HCT116 (cell line): ENCODE measurements at regions not wholly inside any gene's neighbourhood (a gene's known extent, or its start where the extent isn't known, plus 50 kb on each side); places are given as distances from the start of the nearest gene placed in this dataset.
"Not testable (repeated sequence)": the region's sequence is repeated elsewhere in the genome, so short reads cannot be mapped to it uniquely, and the experiment has no call there.

ENCODE experiments used
- ATAC-seq: fragments of 200-7000 bp; cut with Tn5 transposase; 2 replicates; pipeline ENCODE4 v1.9.1; 2020; ENCODE audit warnings: mild to moderate bottlenecking, moderate library complexity
- BruUV-seq: library from RNA; stranded (reverse); fragments of 400-500 nt; replicated peaks from 2 replicates; lab custom pipeline; 2021; lab: Mats Ljungman, UMichigan
- CTCF ChIA-PET: fragments of 300-600 bp; sonication (Branson Sonifier 250); formaldehyde crosslinking; loops from one replicate; lab custom pipeline; 2021; ENCODE audit warnings: antibody characterized with exemption; lab: Charles Lee
- POLR2A ChIA-PET: fragments of 300-600, 350-600 bp; sonication (Branson Sonifier 250); formaldehyde crosslinking; loops from one replicate; lab custom pipeline; 2021; ENCODE audit warnings: antibody characterized with exemption; lab: Charles Lee
- RAD21 ChIA-PET, 2 experiments: fragments of 300-600 bp; sonication (Branson Sonifier 250); formaldehyde crosslinking; loops; one replicate each; lab custom pipeline; 2023; ENCODE audit warnings: low total read pairs in 2 of 2; ENCODE audit not compliant: uncharacterized antibody in 2 of 2, unreplicated experiment in 2 of 2, low non-redundant PET in 1 of 2; lab: Charles Lee
- DNase-seq: peaks from one replicate; pipeline ENCODE4 v3.0.0-alpha.2; 2010; ENCODE audit warnings: low read depth, low spot score
- H2AFZ ChIP-seq: fragments of 200-600 bp; shearing (Covaris generic), sonication (generic); 2 replicates; pipeline ENCODE4 v1.6.1; 2017; ENCODE audit warnings: low read depth, mixed run types, mixed read lengths, antibody characterized with exemption, low read length; ENCODE audit not compliant: poor library complexity, severe bottlenecking
- H3K27ac ChIP-seq: 2 replicates; pipeline ENCODE4 v1.5.1; 2012; ENCODE audit warnings: low read depth, low read length
- H3K27me3 ChIP-seq: fragments of 200-600 bp; sonication (generic); 2 replicates; pipeline ENCODE4 v1.6.1; 2016; ENCODE audit warnings: mixed run types, low read length, mixed read lengths; ENCODE audit not compliant: insufficient read depth
- H3K36me3 ChIP-seq, 2 experiments: fragments of 200-500 bp in 1 of 2; fragments of 200-600 bp in 1 of 2; sonication (Bioruptor generic) in 1 of 2; sonication (generic) in 1 of 2; 2 replicates each; pipeline versions ENCODE4 v1.5.1 to v1.6.1; 2014 to 2016; ENCODE audit warnings: low read length in 2 of 2, inconsistent platforms in 1 of 2, mixed read lengths in 1 of 2, mixed run types in 1 of 2; ENCODE audit not compliant: insufficient read depth in 2 of 2, control insufficient read depth in 1 of 2
- H3K4me1 ChIP-seq, 2 experiments: fragments of 200-600 bp in 1 of 2; sonication (generic) in 1 of 2; 2 replicates each; pipeline versions ENCODE4 v1.5.1 to v1.6.1; 2012 to 2017; ENCODE audit warnings: low read length in 2 of 2, inconsistent platforms in 1 of 2, mild to moderate bottlenecking in 1 of 2, mixed read lengths in 1 of 2, mixed run types in 1 of 2, moderate library complexity in 1 of 2; ENCODE audit not compliant: insufficient read depth in 2 of 2, control insufficient read depth in 1 of 2
- H3K4me2 ChIP-seq: fragments of 200-600 bp; sonication (generic); 2 replicates; pipeline ENCODE4 v1.6.1; 2017; ENCODE audit warnings: mixed run types, low read length, mixed read lengths
- H3K4me3 ChIP-seq, 2 experiments: fragments of 200-600 bp in 1 of 2; sonication (generic) in 1 of 2; replicated peaks in 1 of 2; 2 replicates each; pipeline ENCODE4 v1.5.1; 2011 to 2016; ENCODE audit warnings: low read length in 2 of 2, control low read depth in 1 of 2, low read depth in 1 of 2, mild to moderate bottlenecking in 1 of 2, mixed read lengths in 1 of 2, mixed run types in 1 of 2
- H3K79me2 ChIP-seq: fragments of 200-600 bp; sonication (generic); 2 replicates; pipeline ENCODE4 v1.6.1; 2017; ENCODE audit warnings: mild to moderate bottlenecking, mixed run types, low read length, moderate library complexity, mixed read lengths; ENCODE audit not compliant: insufficient read depth
- H3K9ac ChIP-seq: fragments of 200-600 bp; sonication (generic); 2 replicates; pipeline ENCODE4 v1.6.1; 2016; ENCODE audit warnings: low read length, mixed read lengths
- H3K9me2 ChIP-seq: fragments of 200-600 bp; sonication (generic), shearing (Covaris generic); 2 replicates; pipeline ENCODE4 v1.6.1; 2017; ENCODE audit warnings: mixed run types, mild to moderate bottlenecking, moderate library complexity; ENCODE audit not compliant: insufficient read depth
- H3K9me3 ChIP-seq, 2 experiments: fragments of 200-500 bp in 1 of 2; fragments of 200-600 bp in 1 of 2; sonication (Bioruptor generic) in 1 of 2; sonication (generic) in 1 of 2; 2 replicates each; pipeline ENCODE4 v1.6.1; 2014 to 2017; ENCODE audit warnings: low read length in 2 of 2, mixed read lengths in 2 of 2, inconsistent platforms in 1 of 2, low read depth in 1 of 2, mild to moderate bottlenecking in 1 of 2, mixed run types in 1 of 2, moderate library complexity in 1 of 2; ENCODE audit not compliant: control insufficient read depth in 1 of 2, insufficient read depth in 1 of 2
- H4K20me1 ChIP-seq: fragments of 200-600 bp; sonication (generic), shearing (Covaris generic); 2 replicates; pipeline ENCODE4 v1.6.1; 2017; ENCODE audit warnings: mixed run types, mild to moderate bottlenecking, moderate library complexity; ENCODE audit not compliant: insufficient read depth
- intact Hi-C: fragments of 100-400 bp; cut with micrococcal nuclease; formaldehyde crosslinking; loops from 2 replicates; pipeline ENCODE4 v1.10.0; 2022

DNA sequence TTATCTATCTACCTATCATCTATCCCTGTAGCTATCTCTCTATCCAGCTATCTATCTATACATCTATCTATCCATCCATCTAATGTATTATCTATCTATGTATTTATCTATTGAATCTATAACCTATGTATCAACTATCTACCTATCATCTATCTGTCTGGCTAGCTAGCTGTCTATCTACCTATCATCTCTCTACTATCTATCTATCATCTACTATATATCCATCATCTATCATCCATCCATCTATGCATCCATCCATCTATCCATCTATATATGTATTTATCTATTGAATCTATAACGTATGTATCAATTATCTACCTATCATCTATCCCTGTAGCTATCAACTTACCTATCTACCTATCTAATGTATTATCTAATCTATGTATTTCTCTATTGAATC is 152.1 kb upstream of the TPTE start:
- BruUV-seq, intact Hi-C loops, H3K79me2 ChIP-seq, H3K4me3 ChIP-seq, H3K4me1 ChIP-seq, POLR2A ChIA-PET, H3K9me3 ChIP-seq, H3K9ac ChIP-seq, H3K9me2 ChIP-seq, H3K4me2 ChIP-seq, H2AFZ ChIP-seq, H3K27ac ChIP-seq, ATAC-seq, H3K27me3 ChIP-seq, RAD21 ChIA-PET, H4K20me1 ChIP-seq, H3K36me3 ChIP-seq, CTCF ChIA-PET, DNase-seq: not testable (repeated sequence)

DNA sequence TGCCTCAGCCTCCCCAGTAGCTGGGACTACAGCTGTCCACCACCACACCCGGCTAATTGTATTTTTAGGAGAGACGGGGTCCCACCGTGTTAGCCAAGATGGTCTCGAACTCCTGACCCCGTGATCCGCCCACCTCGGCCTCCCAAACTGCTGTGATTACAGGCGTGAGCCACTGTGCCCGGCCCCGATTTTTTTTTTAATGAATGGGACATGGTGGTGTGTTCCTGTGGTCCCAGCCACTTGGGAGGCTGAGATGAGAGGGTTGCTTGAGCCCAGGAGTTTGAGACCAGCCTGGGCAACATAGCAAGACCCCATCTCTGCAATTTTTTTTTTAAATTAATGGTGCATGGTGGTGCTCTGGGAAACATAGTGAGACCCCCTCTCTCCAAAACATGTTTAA is 143.6 kb upstream of the TPTE start:
- H4K20me1 ChIP-seq, H3K4me3 ChIP-seq, RAD21 ChIA-PET, H3K9me2 ChIP-seq, H3K36me3 ChIP-seq, H3K4me1 ChIP-seq, BruUV-seq, H3K27me3 ChIP-seq, POLR2A ChIA-PET, H3K9ac ChIP-seq, H2AFZ ChIP-seq, DNase-seq, ATAC-seq, CTCF ChIA-PET, H3K4me2 ChIP-seq, H3K27ac ChIP-seq, intact Hi-C loops, H3K79me2 ChIP-seq: not testable (repeated sequence)
- peaks cover 33 to 34% of the 10 kb centered on the region in 2 experiments; a peak in 2 of 4 replicates for H3K9me3 ChIP-seq

DNA sequence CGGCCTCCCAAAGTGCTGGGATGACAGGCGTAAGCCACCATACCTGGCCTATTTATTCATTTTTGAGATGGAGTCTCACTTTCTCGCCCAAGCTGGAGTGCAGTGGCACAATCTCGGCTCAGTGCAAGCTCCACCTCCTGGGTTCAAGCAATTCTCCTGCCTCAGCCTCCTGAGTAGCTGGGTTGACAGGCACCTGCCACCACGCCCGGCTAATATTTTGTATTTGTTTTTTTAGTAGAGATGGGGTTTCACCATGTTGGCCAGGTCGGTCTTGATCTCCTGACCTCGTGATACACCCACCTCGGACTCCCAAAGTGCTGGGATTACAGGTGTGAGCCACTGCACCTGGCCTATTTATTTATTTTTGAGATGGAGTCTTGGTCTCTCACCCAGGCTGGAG is 141.6 kb upstream of the TPTE start:
- DNase-seq, CTCF ChIA-PET, H3K4me3 ChIP-seq, BruUV-seq, RAD21 ChIA-PET, H2AFZ ChIP-seq, intact Hi-C loops, H3K4me1 ChIP-seq, H3K9ac ChIP-seq, POLR2A ChIA-PET, H3K27ac ChIP-seq, H3K9me2 ChIP-seq, H3K27me3 ChIP-seq, H3K36me3 ChIP-seq, H4K20me1 ChIP-seq, ATAC-seq, H3K79me2 ChIP-seq, H3K4me2 ChIP-seq: not testable (repeated sequence)
- H3K9me3 ChIP-seq: peaks cover 43 to 49% of the 10 kb centered on the region in 2 experiments; a peak in 2 of 4 replicates

GRCh38 chr21:10381687-10382060 is 139.7 kb upstream of the TPTE start:
- H3K9me3 ChIP-seq: peaks cover 50 to 65% of the 10 kb centered on the region in 2 experiments; a peak in 3 of 4 replicates
- CTCF ChIA-PET: not testable (repeated sequence)

More at GRCh38 chr21:10381687-10382060, 139.7 kb upstream of the TPTE start:
- H3K9ac ChIP-seq, H3K27me3 ChIP-seq, H3K36me3 ChIP-seq, H4K20me1 ChIP-seq, ATAC-seq, H2AFZ ChIP-seq, H3K4me3 ChIP-seq, RAD21 ChIA-PET, H3K9me2 ChIP-seq, BruUV-seq, H3K4me2 ChIP-seq, DNase-seq, intact Hi-C loops, H3K4me1 ChIP-seq, H3K79me2 ChIP-seq, H3K27ac ChIP-seq, POLR2A ChIA-PET: not testable (repeated sequence)
